ENCODE measurements at regions not wholly inside any gene's neighbourhood (a gene's known extent, or its start where the extent isn't known, plus 50 kb on each side); places are given as distances from the start of the nearest gene placed in this dataset.

DNA sequence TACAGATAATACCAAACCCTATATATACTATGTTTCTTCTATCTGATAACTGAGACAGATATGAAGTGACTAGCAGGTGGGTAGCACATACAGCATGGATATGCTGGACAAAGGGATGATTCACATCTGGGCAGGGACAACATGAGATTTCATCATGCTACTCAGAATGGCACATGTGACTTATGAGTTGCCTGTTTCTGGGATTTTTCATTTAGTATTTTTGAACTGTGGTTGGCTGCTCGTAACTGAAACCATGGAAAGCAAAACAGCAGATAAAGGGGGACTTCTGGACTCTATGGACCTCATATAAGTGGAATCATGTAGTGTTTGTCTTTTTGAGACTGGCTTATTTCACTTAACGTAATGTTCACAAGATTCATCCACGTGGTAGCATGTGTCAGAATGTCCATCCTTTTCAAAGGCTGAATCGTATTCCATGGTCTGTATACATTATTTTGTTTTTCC lies 883.0 kb downstream of the TBC1D22A start:
- Histone ChIP-seq H3K4me3 (ENCODE audit: low read depth in 2 of 2, low read length in 2 of 2) (no peak overlapping the region), H3K27ac (ENCODE audit: low read length) (no peak overlapping the region), H3K27me3 (ENCODE audit: control insufficient read depth, insufficient read depth, low read length) (no peaks in the 10 kb centered on the region), H3K36me3 (ENCODE audit: control insufficient read depth, insufficient read depth, low read length) (no peaks in the 10 kb centered on the region), H3K4me1 (ENCODE audit: control insufficient read depth, insufficient read depth, low read length) (no peaks in the 10 kb centered on the region), H3K9me3 (ENCODE audit: control insufficient read depth, insufficient read depth, low read depth, low read length) (no peaks in the 10 kb centered on the region)
- DNase-seq (ENCODE audit: low read depth, low spot score) (no peak), ATAC-seq (no peak)
- ChIA-PET CTCF (no interaction called here), POLR2A (no interaction called here)
- in situ Hi-C loops (cut with HindIII; ENCODE audit: low pct_unique_long_range_greater_than_20kb, low sequenced_read_pairs) (no loop called here), intact Hi-C loops (cut with micrococcal nuclease; ENCODE audit: unreplicated experiment) (no loop called here)
- TF ChIP-seq POLR2AphosphoS5 (IDR thresholded peaks at IDR 0.05; ENCODE audit: low read depth, low read length) (no peak), SIN3A (IDR thresholded peaks at IDR 0.05; ENCODE audit: borderline replicate concordance, insufficient read depth, low read depth, low read length) (no peak), TCF7L2 (IDR thresholded peaks at IDR 0.05; ENCODE audit: low read depth, low read length) (no peak)
- TF ChIP-seq, protein P1, sequence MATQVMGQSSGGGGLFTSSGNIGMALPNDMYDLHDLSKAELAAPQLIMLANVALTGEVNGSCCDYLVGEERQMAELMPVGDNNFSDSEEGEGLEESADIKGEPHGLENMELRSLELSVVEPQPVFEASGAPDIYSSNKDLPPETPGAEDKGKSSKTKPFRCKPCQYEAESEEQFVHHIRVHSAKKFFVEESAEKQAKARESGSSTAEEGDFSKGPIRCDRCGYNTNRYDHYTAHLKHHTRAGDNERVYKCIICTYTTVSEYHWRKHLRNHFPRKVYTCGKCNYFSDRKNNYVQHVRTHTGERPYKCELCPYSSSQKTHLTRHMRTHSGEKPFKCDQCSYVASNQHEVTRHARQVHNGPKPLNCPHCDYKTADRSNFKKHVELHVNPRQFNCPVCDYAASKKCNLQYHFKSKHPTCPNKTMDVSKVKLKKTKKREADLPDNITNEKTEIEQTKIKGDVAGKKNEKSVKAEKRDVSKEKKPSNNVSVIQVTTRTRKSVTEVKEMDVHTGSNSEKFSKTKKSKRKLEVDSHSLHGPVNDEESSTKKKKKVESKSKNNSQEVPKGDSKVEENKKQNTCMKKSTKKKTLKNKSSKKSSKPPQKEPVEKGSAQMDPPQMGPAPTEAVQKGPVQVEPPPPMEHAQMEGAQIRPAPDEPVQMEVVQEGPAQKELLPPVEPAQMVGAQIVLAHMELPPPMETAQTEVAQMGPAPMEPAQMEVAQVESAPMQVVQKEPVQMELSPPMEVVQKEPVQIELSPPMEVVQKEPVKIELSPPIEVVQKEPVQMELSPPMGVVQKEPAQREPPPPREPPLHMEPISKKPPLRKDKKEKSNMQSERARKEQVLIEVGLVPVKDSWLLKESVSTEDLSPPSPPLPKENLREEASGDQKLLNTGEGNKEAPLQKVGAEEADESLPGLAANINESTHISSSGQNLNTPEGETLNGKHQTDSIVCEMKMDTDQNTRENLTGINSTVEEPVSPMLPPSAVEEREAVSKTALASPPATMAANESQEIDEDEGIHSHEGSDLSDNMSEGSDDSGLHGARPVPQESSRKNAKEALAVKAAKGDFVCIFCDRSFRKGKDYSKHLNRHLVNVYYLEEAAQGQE (IDR thresholded peaks at IDR 0.05; ENCODE audit: insufficient read depth in 1 of 2, low read depth in 2 of 2, low read length in 1 of 2) = no peak
- TF ChIP-seq, protein P2, sequence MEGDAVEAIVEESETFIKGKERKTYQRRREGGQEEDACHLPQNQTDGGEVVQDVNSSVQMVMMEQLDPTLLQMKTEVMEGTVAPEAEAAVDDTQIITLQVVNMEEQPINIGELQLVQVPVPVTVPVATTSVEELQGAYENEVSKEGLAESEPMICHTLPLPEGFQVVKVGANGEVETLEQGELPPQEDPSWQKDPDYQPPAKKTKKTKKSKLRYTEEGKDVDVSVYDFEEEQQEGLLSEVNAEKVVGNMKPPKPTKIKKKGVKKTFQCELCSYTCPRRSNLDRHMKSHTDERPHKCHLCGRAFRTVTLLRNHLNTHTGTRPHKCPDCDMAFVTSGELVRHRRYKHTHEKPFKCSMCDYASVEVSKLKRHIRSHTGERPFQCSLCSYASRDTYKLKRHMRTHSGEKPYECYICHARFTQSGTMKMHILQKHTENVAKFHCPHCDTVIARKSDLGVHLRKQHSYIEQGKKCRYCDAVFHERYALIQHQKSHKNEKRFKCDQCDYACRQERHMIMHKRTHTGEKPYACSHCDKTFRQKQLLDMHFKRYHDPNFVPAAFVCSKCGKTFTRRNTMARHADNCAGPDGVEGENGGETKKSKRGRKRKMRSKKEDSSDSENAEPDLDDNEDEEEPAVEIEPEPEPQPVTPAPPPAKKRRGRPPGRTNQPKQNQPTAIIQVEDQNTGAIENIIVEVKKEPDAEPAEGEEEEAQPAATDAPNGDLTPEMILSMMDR (IDR thresholded peaks at IDR 0.05) = no peak
- no TSS peak for BruUV-seq (replicated peaks)

GRCh38 chr22:47634347-47634746 lies 871.9 kb downstream of the TBC1D22A start:
- Histone ChIP-seq H3K27me3 (ENCODE audit: control insufficient read depth, insufficient read depth, low read length) (no peaks in the 10 kb centered on the region), H3K36me3 (ENCODE audit: control insufficient read depth, insufficient read depth, low read length) (no peaks in the 10 kb centered on the region), H3K4me1 (ENCODE audit: control insufficient read depth, insufficient read depth, low read length) (no peaks in the 10 kb centered on the region), H3K4me3 (ENCODE audit: low read depth in 2 of 2, low read length in 2 of 2) (no peak overlapping the region), H3K9me3 (ENCODE audit: control insufficient read depth, insufficient read depth, low read depth, low read length) (no peaks in the 10 kb centered on the region), H3K27ac (ENCODE audit: low read length) (no peak overlapping the region)
- no TSS peak for BruUV-seq (replicated peaks)
- in situ Hi-C loops (cut with HindIII; ENCODE audit: low pct_unique_long_range_greater_than_20kb, low sequenced_read_pairs) = no loop called here
- POLR2A ChIA-PET = no interaction called here
- CTCF ChIA-PET = no interaction called here
- ATAC-seq (no peak), DNase-seq (ENCODE audit: low read depth, low spot score) (no peak)
- TF ChIP-seq POLR2AphosphoS5 (IDR thresholded peaks at IDR 0.05; ENCODE audit: low read depth, low read length) = no peak
- TF ChIP-seq, protein P2 (IDR thresholded peaks at IDR 0.05) = no peak
- TF ChIP-seq TCF7L2 (IDR thresholded peaks at IDR 0.05; ENCODE audit: low read depth, low read length) = no peak
- TF ChIP-seq, protein P1 (IDR thresholded peaks at IDR 0.05; ENCODE audit: insufficient read depth in 1 of 2, low read depth in 2 of 2, low read length in 1 of 2) = no peak
- TF ChIP-seq SIN3A (IDR thresholded peaks at IDR 0.05; ENCODE audit: borderline replicate concordance, insufficient read depth, low read depth, low read length) = no peak
- intact Hi-C loops (cut with micrococcal nuclease; ENCODE audit: unreplicated experiment) = no loop called here

All from Panc1 (cell line).